M059J (cell line): ENCODE measurements at regions not wholly inside any gene's neighbourhood (a gene's known extent, or its start where the extent isn't known, plus 50 kb on each side); places are given as distances from the start of the nearest gene placed in this dataset.
A peak's percentile ranks its signal among the peaks of the same experiment; 100 is the strongest.
"Not testable (repeated sequence)": the region's sequence is repeated elsewhere in the genome, so short reads cannot be mapped to it uniquely, and the experiment has no call there.

Experiments
- DNase-seq: peaks from one replicate; pipeline ENCODE4 v3.0.0-alpha.2; 2012; ENCODE audit warnings: low read depth

DNA sequence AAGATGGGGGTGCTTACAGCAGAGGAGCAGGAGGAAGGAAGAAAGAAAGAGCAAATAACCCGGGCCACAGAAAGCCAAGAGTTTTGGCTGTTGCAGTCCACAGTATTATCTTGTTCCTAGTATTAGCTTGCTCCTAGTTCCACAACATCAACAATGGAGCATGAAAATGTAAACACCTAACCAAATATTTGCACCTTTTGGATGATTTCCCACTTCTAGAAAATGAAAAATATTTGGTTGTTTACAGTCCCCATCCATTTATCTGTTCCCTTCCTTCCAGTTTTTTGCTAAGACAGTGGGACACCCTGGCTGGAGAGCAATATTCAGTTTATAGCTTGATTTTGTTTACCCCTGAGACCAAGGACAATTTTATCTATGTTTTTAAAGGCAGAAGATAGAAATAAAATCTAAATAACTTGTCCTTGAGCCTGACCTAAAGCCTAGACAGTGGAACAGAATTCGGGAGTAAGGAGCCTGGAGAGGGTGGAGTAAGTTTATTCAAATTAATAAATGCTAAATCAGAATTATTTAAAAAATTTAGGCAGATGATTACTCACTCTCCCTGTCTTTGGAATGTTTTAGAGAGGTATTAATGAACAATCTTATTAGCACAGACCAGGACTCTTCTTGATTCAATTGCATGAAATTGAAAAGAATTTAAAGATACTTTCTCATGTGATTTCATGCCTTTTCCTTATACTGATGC lies 51.6 kb downstream of the RESF1 start:
- no peak for DNase-seq

DNA sequence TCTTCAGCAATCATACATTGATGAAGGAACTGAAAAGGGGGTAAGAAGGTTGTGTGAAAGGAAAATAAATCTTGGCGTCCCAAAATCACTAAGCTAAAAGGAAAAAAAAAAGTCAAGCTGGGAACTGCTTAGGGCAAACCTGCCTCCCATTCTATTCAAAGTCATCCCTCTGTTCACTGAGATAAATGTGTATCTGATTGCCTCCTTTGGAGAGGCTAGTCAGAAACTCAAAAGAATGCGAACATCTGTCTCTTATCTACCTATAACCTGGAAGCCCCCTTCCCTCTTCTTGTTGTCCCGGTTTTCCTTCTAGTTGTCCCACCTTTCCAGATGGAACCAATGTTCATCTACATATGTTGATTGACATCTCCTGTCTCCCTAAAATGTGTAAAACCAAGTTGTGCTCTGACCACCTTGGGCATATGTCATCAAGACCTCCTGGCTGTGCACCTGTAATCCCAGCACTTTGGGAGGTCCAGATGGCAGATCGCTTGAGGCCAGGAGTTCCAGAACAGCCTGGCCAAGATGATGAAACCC lies 53.1 kb downstream of the RESF1 start:
- no peak for DNase-seq

DNA sequence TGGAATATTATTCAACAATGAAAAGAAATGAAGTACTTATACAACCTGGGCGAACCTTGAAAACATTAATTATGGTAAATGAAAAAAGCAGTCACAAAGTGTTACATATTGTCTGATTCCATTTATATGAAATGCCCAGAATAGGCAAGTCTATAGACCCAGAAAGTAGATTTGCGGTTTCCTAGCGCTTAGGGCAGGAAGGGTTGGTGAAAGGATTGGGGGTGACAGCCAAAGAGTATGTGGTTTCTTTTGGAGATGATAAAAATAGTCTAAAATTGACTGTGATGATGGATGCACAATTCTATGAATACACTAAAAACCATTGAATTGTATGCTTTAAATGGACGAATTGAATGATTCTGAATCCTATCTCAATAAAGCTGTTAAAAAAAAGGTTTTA lies 55.8 kb downstream of the RESF1 start:
- DNase-seq = no peak

DNA sequence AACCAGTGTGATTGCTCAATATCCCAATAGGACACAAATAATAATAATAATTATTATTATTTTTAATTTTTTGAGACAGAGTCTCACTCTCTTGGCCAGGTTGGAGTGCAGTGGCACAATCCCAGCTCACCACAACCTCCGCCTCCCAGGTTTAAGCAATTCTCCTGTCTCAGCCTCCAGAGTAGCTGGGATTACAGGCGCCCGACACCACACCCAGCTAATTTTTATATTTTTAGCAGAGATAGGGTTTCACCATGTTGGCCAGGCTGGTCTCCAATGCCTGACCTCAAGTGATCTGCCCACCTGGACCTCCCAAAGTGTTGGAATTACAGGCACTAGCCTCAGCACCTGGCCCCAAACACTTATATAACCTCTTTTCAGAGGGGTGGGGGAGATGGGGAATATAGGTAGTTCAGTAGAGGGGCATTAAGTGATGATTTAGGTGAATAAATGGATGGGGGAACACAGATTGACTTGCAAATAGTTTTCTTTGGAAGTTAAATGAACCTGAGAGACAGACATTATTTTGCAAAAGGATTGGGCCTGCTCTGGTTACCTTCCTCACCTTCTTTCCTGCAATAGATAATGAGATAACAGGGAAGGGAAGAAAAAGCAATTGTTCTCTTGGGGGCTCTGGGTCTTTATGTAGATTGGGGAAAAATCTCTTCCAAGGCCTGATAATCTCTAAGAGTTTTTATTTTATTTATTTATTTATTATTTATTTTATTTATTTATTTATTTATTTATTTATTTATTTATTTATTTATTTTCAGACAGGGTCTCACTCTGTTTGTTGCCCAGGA lies 57.7 kb downstream of the RESF1 start:
- DNase-seq = no peak

DNA sequence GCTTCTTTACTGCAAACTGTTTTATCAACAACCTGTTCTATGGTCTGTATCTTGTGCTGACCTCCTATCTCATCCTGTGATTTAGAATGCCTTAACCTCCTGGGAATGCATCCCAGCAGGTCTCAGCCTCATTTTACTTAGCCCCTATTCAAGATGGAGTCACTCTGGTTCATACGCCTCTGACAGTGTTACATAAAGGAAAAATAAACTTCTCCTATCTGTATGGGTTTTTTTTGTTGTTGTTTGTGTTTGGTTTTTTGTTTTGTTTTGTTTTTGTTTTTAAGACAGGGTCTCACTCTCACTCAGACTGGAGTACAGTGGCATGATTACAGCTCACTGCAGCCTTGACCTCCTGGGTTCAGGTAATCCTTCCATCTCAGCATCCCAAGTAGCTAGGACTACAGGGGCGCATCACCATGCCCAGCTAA lies 62.1 kb downstream of the RESF1 start:
- DNase-seq = no peak

DNA sequence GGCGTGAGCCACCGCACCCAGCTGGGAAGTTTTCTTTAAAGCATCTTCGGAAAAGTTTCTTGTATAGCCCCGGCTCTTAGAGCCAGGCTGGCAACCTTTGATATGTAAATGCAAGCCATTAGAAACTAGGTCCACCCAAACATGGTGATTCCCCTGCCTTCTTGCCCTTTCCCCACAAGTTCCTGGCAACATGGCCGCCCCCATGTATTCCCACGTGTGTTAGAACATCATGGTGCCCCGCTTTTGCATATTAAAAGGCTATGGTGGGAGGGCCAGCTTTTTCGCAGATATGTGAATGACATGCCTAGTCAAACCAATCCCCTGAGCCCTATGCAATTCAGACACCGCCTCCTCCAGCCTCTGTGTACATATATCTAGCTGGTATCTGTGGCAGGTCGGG lies 63.2 kb downstream of the RESF1 start:
- not testable (repeated sequence) for DNase-seq

GRCh38 chr12:32023861-32024260 lies 64.6 kb downstream of the RESF1 start:
- not testable (repeated sequence) for DNase-seq

DNA sequence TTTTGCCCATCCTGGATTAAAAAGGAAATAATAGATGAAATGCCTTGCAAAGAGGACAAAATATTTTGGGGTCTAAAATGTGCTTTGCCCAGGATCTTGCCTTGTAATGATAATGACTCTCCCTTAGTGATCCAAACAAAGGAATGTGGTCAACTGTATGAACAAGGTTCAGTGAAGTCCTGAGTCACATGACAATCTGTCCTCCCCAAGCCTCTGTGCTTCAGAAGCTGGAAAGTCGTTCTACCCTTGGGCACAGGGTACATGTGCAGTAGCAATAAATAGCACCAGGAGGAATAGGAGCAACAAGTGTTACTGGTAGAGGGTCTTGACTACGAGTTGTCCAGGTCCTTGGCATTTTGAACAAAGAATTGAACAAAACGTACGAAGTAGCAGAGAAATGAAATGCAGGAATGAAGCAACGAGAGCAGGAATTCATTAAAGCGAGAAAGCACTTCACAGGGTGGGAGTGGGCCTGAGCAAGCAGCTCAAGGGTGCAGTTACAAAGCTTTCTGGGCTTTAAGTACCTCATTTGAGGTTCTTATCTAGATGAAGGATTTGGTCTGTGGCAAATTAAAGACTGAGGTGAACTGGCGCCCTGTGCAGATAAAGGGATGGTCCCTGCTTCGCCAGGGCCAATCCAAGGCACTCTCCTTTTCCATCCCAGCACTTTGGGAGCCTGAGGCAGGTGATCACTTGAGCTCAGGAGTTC lies 65.8 kb downstream of the RESF1 start:
- DNase-seq = peak; percentile 17

GRCh38 chr12:32025906-32026305 lies 66.7 kb downstream of the RESF1 start:
- no peak for DNase-seq

- DNase-seq = no peak
These were observed 68.6 kb downstream of the RESF1 start for GRCh38 chr12:32027684-32028365.

DNA sequence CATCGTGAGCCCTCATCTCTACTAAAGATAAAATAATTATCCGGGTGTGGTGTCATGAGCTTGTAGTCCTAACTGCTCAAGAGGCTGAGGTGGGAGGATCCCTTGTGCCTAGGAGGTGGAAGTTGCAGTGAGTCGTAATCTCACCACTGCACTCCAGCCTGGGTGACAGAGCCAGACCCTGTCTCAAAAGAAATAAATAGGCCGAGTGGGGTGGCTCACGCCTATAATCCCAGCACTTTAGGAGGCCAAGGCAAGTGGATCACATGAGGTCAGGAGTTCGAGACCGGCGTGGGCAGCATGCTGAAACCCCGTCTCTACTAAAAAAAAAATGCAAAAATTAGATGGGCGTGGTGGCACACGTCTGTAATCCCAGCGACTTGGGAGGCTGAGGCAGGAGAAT lies 70.9 kb downstream of the RESF1 start:
- no peak for DNase-seq

DNA sequence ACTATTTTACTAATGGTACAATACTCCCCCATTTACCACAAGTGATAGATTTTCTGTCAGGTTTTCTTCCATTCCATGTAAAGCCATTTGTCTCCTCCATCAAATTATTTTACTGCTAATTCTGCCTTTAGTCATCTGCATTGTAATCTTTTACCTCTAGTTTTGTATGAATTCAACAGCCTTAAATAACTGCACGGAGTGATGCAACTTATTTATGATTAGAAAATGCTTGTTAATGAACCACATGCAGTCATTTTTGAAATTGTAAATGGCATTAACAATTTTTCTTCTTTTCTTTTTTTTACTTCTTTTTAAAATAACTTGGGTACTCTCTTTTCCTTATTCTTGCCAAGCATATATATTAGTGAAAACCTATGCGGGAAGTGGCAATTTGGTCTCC lies 71.5 kb downstream of the RESF1 start:
- DNase-seq = no peak

GRCh38 chr12:32031109-32031508 lies 71.9 kb downstream of the RESF1 start:
- DNase-seq = no peak

DNA sequence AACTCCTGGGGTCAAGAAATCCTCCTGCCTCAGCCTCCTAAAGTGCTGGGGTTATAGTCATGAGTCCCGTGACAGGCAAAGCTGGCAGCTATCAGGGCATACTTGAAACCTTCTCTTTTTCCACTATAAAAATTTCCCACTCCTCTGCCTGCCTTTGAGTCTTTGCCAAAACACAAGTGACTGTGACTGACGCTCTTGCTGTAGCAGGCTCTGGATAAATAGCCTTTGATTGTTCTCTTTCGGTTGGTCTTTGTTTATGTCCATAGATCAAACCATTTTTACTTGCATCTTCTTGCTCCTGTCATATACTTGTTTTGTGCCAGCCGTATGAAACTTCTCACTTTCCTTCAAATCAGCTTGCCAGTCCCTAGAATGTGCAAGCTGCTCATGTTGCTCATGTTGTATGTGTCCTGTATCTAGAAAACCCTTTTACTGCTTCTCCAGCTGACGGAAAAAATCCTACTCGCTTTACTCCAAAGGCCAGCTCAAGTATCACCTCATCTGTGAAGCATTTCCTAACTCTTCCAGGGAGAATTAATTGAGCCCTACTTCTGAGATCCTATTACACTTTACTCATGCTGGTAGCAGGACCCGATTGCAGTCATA lies 73.1 kb downstream of the RESF1 start:
- DNase-seq = peak; percentile 36

GRCh38 chr12:32033406-32033805 lies 73.2 kb upstream of the BICD1 start:
- DNase-seq = no peak

DNA sequence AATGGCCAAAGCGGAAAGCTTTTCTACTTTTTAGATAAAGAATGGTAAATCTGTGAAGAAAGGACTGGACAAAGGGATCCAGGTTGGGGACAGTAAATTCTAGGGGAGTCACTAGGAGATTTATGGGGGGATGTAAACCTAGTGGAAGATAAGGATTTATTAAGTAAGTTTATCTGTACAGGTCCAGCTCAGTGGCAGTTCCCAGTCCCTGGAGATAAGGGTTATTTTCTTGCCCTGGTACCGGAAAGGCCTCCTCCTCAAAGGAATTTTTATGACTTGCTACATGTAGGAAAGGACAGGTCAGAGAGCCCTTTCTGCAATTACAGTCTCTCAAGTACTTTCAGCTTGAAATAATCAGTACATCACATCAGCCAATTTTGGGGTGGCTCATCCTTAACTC lies 72.6 kb upstream of the BICD1 start:
- peak; percentile 12 for DNase-seq

- peak; percentile 9 for DNase-seq
These were observed 70.0 kb upstream of the BICD1 start for GRCh38 chr12:32036477-32037263.

DNA sequence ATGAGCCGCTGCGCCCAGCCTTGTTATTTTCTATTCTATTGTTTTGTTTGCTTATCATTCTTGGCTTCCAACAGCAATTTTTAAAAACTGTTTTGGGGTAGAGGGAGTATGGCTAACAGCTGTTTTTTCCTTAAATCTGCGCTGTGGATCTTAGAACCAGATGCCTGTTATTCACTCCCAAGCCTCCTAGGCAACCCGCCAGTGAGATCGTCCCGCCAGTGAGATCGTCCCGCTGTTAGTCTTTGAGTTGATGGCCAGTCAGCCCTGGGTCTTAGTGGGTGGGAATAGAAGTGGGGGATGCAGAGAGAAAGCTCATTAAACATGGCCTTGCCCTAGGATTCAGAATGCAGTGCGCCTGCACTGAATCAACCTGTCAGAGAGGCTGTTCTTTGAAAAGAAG lies 67.3 kb upstream of the BICD1 start:
- DNase-seq = no peak

GRCh38 chr12:32039917-32040575 lies 66.6 kb upstream of the BICD1 start:
- DNase-seq = no peak

- DNase-seq = no peak
These were observed 62.6 kb upstream of the BICD1 start for GRCh38 chr12:32043928-32044549.
